Skeletal muscle satellite cell (primary cell): ENCODE measurements at regions not wholly inside any gene's neighbourhood (a gene's known extent, or its start where the extent isn't known, plus 50 kb on each side); places are given as distances from the start of the nearest gene placed in this dataset.

Source experiments
- H3K27me3 ChIP-seq: 2 replicates; pipeline ENCODE4 v1.7.0; 2013; ENCODE audit warnings: low read length; ENCODE audit not compliant: control insufficient read depth, insufficient read depth
- H3K36me3 ChIP-seq: 2 replicates; pipeline ENCODE4 v1.7.0; 2013; ENCODE audit warnings: mild to moderate bottlenecking, control low read depth, low read length; ENCODE audit not compliant: insufficient read depth
- H3K4me1 ChIP-seq: 2 replicates; pipeline ENCODE4 v1.7.0; 2013; ENCODE audit warnings: low read length; ENCODE audit not compliant: control insufficient read depth, insufficient read depth
- H3K4me2 ChIP-seq: 2 replicates; pipeline ENCODE4 v1.7.0; 2013; ENCODE audit warnings: mild to moderate bottlenecking, low read length
- H3K4me3 ChIP-seq: 2 replicates; pipeline ENCODE4 v1.7.0; 2013; ENCODE audit warnings: low read length
- H3K9ac ChIP-seq: 2 replicates; pipeline ENCODE4 v1.7.0; 2013; ENCODE audit warnings: mild to moderate bottlenecking, low read depth, low read length, moderate library complexity
- H3K9me3 ChIP-seq: replicated peaks from 2 replicates; pipeline ENCODE4 v1.7.0; 2013; ENCODE audit warnings: mild to moderate bottlenecking, control low read depth, low read length

DNA sequence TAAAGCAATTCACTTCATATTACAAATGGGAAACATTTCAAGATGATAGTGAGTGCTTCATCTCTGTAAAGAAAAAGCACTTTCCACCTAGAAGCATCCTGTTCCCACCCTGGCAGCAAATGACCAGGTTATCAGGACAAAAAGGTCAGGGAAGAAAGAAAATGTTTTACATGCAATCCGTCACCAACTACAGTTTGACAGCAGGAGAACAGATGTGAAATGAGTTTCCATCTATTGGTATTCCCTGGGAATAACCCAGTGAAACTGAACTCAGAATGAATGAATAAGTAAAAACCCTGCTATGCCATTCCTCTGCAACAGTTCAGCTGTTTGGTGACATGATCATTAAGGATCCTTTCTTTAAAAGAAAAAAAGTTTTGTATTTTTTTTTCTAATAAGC is 67.6 kb downstream of the HTR1A start:
- no peaks in the 10 kb centered on the region for H3K4me1 ChIP-seq
- no peaks in the 10 kb centered on the region for H3K36me3 ChIP-seq
- no peak overlapping the region for H3K4me2 ChIP-seq
- no peaks in the 10 kb centered on the region for H3K27me3 ChIP-seq
- H3K4me3 ChIP-seq = no peak overlapping the region
- no peak overlapping the region for H3K9ac ChIP-seq
- no peaks in the 10 kb centered on the region for H3K9me3 ChIP-seq

DNA sequence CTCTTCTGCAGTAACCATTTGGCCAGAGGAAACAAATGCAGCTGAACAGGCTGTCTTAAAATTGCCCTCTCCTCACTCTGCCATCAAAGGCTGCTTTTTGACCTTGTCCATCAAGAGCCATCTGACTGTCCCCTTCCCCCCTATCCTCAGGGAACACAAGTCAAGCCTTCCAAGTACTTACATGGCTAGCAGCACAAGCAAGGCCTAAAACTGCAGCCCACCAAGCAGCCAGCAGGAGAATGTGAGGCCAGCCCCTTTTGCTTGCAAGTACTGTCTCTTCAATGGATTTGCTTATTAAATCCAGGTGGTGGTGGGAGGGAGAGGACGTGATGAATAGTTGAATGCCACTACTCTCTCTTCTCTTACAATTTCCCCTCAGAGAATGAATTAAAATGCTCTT is 83.5 kb downstream of the HTR1A start:
- Histone ChIP-seq H3K4me2 (no peak overlapping the region), H3K27me3 (no peaks in the 10 kb centered on the region), H3K9me3 (peaks cover 3% of the 10 kb centered on the region)

DNA sequence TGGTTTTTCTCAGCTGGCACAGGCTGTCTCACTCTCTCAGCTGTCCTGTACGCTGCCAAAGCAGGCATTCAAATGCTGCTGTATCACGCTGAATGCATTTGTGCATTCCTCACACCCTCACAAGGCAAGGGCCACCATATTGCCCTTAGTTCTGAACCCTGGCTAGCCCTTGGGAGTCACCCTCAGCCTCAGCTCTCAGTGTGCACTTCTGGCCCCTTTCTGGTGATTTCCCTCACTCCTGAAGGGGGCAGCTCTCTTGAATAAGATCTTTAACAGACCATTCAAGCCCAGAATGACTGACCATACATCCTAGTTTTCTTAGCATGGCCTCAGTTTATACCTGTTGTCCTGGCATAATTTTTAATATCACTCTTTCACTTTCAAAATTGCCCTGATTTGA is 84.3 kb downstream of the HTR1A start:
- Histone ChIP-seq H3K36me3 (no peaks in the 10 kb centered on the region), H3K9me3 (peaks cover 3% of the 10 kb centered on the region), H3K4me1 (no peaks in the 10 kb centered on the region), H3K4me2 (no peak overlapping the region), H3K4me3 (no peak overlapping the region), H3K27me3 (no peaks in the 10 kb centered on the region), H3K9ac (no peak overlapping the region)

More for the DNA sequence above, 83.5 kb downstream of the HTR1A start:
- Histone ChIP-seq H3K4me1 (no peaks in the 10 kb centered on the region), H3K9ac (no peak overlapping the region), H3K36me3 (no peaks in the 10 kb centered on the region), H3K4me3 (no peak overlapping the region)

DNA sequence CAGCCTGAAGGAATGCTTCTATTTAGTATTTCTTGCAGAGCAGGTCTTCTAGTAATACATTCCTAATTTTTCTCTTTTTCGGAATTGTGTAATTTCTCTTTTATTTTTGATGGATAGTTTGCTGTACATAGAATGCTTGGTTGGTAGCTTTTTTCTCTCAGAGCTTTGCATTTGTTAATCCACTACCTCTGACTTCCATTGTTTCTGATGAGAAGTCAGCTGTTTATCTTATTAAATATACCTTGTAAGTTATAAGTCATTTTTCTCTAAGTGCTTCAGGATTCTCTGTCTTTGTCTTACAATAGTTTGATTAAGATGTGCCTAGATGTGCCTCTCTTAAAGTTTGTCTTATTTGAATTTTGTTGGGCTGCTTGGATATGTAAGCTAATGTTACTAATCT is 101.9 kb downstream of the HTR1A start:
- H3K9ac ChIP-seq = no peak overlapping the region
- H3K27me3 ChIP-seq = no peaks in the 10 kb centered on the region
- no peaks in the 10 kb centered on the region for H3K4me1 ChIP-seq
- no peak overlapping the region for H3K4me3 ChIP-seq
- H3K9me3 ChIP-seq = peaks cover 5% of the 10 kb centered on the region
- H3K36me3 ChIP-seq = no peaks in the 10 kb centered on the region
- no peak overlapping the region for H3K4me2 ChIP-seq

DNA sequence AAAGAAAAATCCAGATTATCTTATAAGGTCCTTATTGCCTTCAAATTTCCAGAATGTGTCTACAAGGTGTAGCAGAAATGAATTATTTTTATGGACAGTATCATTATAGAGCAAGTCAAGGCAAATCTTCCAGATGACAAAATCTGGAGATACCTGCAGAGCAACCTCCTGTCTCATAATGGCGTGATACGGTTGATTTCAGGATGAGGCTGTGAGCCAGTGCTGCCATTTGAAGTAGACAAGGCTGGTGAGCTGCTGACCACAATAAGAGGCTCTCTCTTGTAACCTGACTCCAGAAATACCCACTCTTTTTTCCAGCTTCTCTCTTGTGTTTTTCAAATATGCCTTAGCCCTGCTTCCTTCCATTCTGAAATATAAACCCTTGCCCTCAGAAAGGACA is 108.2 kb downstream of the HTR1A start:
- Histone ChIP-seq H3K4me2 (no peak overlapping the region), H3K36me3 (no peaks in the 10 kb centered on the region), H3K9ac (no peak overlapping the region), H3K27me3 (no peaks in the 10 kb centered on the region), H3K4me1 (no peaks in the 10 kb centered on the region), H3K4me3 (no peak overlapping the region), H3K9me3 (no peaks in the 10 kb centered on the region)

DNA sequence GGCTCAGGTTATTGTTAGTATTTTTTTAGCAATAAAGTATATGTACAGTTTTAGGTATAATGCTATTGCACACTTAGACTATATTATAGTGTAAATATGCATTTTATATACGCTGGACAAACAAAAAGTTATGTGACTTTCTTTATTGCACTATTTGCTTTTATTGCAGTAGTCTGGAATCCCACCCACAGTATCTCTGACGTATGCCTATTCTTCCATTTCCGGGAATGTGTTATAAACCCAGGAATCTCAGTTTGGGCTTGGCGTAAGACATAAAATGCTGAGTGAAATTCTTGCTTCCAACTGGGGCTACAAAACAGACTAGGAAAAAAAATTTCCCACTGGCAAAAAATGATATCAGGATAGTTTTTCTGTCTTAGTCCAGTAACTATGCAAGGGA is 119.1 kb downstream of the HTR1A start:
- Histone ChIP-seq H3K4me3 (no peak overlapping the region), H3K9me3 (no peaks in the 10 kb centered on the region), H3K36me3 (no peaks in the 10 kb centered on the region), H3K27me3 (no peaks in the 10 kb centered on the region), H3K4me2 (no peak overlapping the region), H3K9ac (no peak overlapping the region), H3K4me1 (no peaks in the 10 kb centered on the region)

DNA sequence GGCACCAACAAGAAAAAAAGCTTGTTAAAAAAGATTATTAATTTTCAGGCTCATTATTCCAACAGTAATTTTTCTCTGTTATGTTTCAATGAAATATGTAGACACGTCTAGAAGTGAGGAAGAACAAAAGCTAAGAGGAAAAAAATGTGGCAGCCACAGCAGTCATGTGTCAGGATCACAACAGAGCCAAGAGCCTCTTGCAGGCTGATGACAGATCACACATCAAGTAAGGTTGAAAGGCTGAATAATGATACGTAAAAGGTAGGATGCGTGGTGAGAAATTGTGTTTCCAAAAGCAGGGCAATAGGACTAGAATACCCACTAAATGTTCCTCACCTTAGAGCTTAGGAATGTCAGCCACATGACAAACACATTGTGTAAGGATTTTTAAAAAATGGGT is 124.8 kb downstream of the HTR1A start:
- Histone ChIP-seq H3K9ac (no peak overlapping the region), H3K27me3 (no peaks in the 10 kb centered on the region), H3K4me2 (no peak overlapping the region), H3K36me3 (no peaks in the 10 kb centered on the region), H3K4me1 (no peaks in the 10 kb centered on the region), H3K9me3 (no peaks in the 10 kb centered on the region), H3K4me3 (no peak overlapping the region)

DNA sequence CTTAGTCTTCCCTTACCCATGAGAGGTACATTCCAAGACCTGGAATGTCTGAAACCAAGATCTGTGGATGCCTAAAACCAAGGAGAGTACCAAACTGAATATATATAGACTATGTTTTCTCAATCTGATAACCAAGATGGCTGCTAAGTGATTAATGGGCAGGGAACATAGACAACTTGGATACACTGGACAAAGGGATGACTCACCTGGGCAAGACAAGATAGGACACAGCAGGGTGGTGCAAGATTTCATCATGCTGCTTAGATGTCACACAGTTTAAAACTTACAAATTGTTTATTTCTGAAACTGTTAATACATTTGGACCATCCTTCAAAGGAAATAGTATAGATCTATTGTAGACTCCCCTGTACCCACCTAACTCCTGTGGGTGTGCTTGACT is 130.9 kb downstream of the HTR1A start:
- Histone ChIP-seq H3K4me3 (no peak overlapping the region), H3K9ac (no peak overlapping the region), H3K9me3 (no peaks in the 10 kb centered on the region), H3K36me3 (no peaks in the 10 kb centered on the region), H3K4me1 (no peaks in the 10 kb centered on the region), H3K27me3 (no peaks in the 10 kb centered on the region), H3K4me2 (no peak overlapping the region)

DNA sequence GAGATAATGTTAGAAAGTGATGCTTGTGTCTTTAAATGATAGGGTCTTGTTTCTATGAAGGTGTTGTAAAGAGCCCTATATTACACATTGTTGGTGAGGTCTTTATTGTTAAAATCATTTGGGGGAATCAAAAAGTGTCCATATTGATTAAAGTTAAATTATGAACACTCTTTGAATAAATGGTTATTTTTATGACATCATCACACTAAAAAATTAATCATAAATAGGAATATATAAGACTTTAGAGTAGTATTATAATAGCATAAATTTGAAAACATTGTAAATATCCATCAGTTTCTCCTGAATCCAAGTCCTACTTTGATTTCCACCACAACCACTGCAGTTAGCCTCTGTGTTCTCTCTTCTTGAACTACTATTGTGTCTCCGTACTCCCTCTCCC is 136.3 kb downstream of the HTR1A start:
- no peak overlapping the region for H3K4me3 ChIP-seq
- H3K36me3 ChIP-seq = no peaks in the 10 kb centered on the region
- no peaks in the 10 kb centered on the region for H3K4me1 ChIP-seq

DNA sequence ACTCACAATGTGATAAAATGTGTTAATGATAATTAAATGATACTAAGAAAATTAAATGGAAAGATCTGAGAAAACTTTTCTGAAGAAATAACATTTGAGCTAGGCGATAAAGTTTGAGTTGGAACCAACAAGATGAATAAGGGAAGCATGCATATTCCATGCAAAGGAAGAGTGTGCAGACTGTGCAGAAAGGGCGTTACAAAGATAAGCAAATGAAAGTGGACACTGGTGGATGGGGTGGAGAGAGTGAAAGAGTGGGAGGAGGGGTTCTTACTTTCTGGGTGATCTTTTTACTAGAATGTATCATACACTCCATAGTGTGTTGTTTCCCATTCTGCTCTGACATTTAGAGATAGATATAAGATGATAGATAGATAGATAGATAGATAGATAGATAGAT is 138.7 kb downstream of the HTR1A start:
- Histone ChIP-seq H3K9ac (no peak overlapping the region), H3K9me3 (no peaks in the 10 kb centered on the region), H3K4me2 (no peak overlapping the region), H3K4me1 (no peaks in the 10 kb centered on the region), H3K27me3 (no peaks in the 10 kb centered on the region), H3K36me3 (no peaks in the 10 kb centered on the region), H3K4me3 (no peak overlapping the region)

More for the DNA sequence above, 136.3 kb downstream of the HTR1A start:
- H3K9ac ChIP-seq = no peak overlapping the region
- H3K27me3 ChIP-seq = no peaks in the 10 kb centered on the region
- H3K9me3 ChIP-seq = no peaks in the 10 kb centered on the region
- no peak overlapping the region for H3K4me2 ChIP-seq

DNA sequence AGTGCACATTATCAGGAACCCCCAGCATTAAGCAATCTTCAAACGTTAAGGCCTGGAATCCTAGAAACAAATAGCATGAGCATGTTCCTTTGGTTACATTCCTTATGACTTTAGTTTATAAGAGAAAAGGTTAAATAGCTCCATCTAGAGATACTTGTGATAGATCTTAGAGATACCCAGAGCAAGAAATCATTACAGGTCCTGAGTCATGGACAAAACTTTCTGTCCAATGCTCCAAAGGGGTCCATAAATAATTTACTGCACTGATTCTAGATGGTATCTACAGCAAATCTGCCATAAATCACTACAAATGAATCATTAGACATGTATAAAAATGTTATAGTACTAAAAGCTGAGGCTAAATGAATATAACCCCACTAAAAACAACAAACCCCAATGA is 139.6 kb downstream of the HTR1A start:
- Histone ChIP-seq H3K4me3 (no peak overlapping the region), H3K9me3 (no peaks in the 10 kb centered on the region), H3K36me3 (no peaks in the 10 kb centered on the region), H3K9ac (no peak overlapping the region), H3K27me3 (no peaks in the 10 kb centered on the region), H3K4me1 (no peaks in the 10 kb centered on the region), H3K4me2 (no peak overlapping the region)

DNA sequence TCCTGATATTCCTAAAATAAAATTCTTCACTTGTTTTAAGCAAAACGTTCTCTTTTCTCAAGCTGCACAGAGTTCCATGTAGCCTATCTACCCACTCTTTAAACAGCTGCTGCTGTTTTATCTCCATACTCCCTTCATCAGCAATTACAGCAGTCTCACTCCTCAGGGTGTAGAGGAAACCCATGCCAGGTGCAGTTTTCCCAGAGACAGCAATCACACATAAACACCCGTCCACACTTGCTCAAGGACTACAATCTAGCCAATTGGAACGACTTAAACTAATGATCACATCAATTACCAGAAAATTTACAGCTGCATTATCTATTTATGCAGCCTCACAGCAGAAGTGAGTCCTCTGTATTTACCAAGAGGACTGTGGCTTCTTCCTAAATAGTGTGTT is 141.7 kb downstream of the HTR1A start:
- Histone ChIP-seq H3K9ac (no peak overlapping the region), H3K9me3 (no peaks in the 10 kb centered on the region), H3K4me3 (no peak overlapping the region), H3K4me1 (no peaks in the 10 kb centered on the region), H3K36me3 (no peaks in the 10 kb centered on the region), H3K27me3 (no peaks in the 10 kb centered on the region), H3K4me2 (no peak overlapping the region)
